ENCODE measurements at regions not wholly inside any gene's neighbourhood (a gene's known extent, or its start where the extent isn't known, plus 50 kb on each side); places are given as distances from the start of the nearest gene placed in this dataset.

- TF ChIP-seq, protein P1, sequence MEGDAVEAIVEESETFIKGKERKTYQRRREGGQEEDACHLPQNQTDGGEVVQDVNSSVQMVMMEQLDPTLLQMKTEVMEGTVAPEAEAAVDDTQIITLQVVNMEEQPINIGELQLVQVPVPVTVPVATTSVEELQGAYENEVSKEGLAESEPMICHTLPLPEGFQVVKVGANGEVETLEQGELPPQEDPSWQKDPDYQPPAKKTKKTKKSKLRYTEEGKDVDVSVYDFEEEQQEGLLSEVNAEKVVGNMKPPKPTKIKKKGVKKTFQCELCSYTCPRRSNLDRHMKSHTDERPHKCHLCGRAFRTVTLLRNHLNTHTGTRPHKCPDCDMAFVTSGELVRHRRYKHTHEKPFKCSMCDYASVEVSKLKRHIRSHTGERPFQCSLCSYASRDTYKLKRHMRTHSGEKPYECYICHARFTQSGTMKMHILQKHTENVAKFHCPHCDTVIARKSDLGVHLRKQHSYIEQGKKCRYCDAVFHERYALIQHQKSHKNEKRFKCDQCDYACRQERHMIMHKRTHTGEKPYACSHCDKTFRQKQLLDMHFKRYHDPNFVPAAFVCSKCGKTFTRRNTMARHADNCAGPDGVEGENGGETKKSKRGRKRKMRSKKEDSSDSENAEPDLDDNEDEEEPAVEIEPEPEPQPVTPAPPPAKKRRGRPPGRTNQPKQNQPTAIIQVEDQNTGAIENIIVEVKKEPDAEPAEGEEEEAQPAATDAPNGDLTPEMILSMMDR (optimal IDR thresholded peaks at IDR 0.05 in 1 of 3, IDR thresholded peaks at IDR 0.05 in 1 of 3, conservative IDR thresholded peaks at IDR 0.05 in 1 of 3; ENCODE audit: extremely low read depth in 1 of 3, insufficient read depth in 2 of 3, low read length in 3 of 3), result no peak
- TF ChIP-seq EZH2 (IDR thresholded peaks at IDR 0.05; ENCODE audit: low read length), result no peak
Observed at GRCh38 chr4:13036841-13037240, 447.3 kb downstream of the RAB28 start.

Measured in keratinocyte (primary cell).